ENCODE measurements at regions not wholly inside any gene's neighbourhood (a gene's known extent, or its start where the extent isn't known, plus 50 kb on each side); places are given as distances from the start of the nearest gene placed in this dataset.

DNA sequence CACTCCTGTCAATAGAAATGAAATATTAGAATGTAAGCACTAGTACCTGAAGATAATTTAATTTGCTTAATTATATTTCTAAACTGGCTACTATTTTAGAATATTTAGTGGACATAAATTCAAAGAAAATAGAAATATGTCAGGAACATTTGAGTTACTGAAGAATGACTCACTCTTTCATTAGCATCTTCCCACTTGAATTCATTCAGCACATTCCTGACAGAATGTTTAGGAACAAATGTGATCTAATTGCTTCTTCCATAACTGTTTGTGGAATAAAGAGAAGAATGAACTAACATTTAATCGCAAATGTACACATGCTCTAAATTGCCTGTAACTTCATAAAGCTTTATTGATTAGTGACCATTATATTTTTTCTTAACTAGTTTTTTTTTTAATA is 306.2 kb upstream of the ADAMTSL1 start:
- TF ChIP-seq, protein P1, sequence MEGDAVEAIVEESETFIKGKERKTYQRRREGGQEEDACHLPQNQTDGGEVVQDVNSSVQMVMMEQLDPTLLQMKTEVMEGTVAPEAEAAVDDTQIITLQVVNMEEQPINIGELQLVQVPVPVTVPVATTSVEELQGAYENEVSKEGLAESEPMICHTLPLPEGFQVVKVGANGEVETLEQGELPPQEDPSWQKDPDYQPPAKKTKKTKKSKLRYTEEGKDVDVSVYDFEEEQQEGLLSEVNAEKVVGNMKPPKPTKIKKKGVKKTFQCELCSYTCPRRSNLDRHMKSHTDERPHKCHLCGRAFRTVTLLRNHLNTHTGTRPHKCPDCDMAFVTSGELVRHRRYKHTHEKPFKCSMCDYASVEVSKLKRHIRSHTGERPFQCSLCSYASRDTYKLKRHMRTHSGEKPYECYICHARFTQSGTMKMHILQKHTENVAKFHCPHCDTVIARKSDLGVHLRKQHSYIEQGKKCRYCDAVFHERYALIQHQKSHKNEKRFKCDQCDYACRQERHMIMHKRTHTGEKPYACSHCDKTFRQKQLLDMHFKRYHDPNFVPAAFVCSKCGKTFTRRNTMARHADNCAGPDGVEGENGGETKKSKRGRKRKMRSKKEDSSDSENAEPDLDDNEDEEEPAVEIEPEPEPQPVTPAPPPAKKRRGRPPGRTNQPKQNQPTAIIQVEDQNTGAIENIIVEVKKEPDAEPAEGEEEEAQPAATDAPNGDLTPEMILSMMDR (conservative IDR thresholded peaks at IDR 0.05 in 1 of 2, IDR thresholded peaks at IDR 0.05 in 1 of 2; ENCODE audit: low read depth in 1 of 2, low read length in 2 of 2), result no peak
- no peak for TF ChIP-seq EZH2 (IDR thresholded peaks at IDR 0.05; ENCODE audit: low read length, missing control alignments)
